ENCODE measurements at regions not wholly inside any gene's neighbourhood (a gene's known extent, or its start where the extent isn't known, plus 50 kb on each side); places are given as distances from the start of the nearest gene placed in this dataset.

GRCh38 chr1:87495147-87495546, 166.5 kb downstream of the LMO4 start:
- TF ChIP-seq CTCF (conservative IDR thresholded peaks at IDR 0.05 in 1 of 2, IDR thresholded peaks at IDR 0.05 in 1 of 2; ENCODE audit: extremely low read depth in 1 of 2, insufficient read depth in 1 of 2, low read depth in 1 of 2, low read length in 2 of 2) = peak in 1 of 2 donors; percentile 19
- TF ChIP-seq EZH2 (IDR thresholded peaks at IDR 0.05; ENCODE audit: borderline replicate concordance, low read length) = no peak
